Ovary (tissue), 3 donors: ENCODE measurements at regions not wholly inside any gene's neighbourhood (a gene's known extent, or its start where the extent isn't known, plus 50 kb on each side); places are given as distances from the start of the nearest gene placed in this dataset.

Experiments used
- EP300 ChIP-seq: sonication (generic); formaldehyde crosslinking; IDR thresholded peaks from one replicate; pipeline ENCODE4 v1.6.1; 2017; ENCODE audit warnings: antibody characterized with exemption
- TF ChIP-seq, protein P1 (sequence below), 3 donors: fragments of 450-650 bp in 2 of 3; fragments of 200-600 bp in 1 of 3; IDR thresholded peaks; one replicate each; pipeline versions ENCODE4 v1.5.1 to v1.8.0; 2016 to 2022; ENCODE audit warnings: antibody characterized with exemption in 3 of 3, mild to moderate bottlenecking in 1 of 3
- donor health status: DM: no; HTN: no; CAD: no.

DNA sequence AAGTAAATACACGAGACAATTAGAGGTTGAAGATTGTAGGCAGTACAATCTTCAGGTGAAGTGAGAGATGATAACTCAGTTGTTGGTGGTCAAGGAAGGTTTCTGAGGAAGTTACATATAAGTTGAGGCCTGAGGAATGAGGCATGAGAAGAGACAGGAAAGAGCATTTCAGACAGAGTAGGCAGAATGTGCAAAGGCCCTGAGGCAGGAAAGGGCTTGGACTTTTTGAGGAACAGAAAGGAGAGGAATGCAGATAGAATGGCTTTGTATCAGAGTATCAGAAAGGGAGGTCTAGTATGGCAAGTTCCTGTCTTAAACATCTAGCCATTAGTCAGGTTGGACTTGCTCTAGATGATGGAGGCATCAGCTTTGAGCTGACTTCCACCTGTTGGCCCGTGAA, 122.5 kb downstream of the CAND1 start:
- no peak for TF ChIP-seq EP300
- TF ChIP-seq, protein P1, sequence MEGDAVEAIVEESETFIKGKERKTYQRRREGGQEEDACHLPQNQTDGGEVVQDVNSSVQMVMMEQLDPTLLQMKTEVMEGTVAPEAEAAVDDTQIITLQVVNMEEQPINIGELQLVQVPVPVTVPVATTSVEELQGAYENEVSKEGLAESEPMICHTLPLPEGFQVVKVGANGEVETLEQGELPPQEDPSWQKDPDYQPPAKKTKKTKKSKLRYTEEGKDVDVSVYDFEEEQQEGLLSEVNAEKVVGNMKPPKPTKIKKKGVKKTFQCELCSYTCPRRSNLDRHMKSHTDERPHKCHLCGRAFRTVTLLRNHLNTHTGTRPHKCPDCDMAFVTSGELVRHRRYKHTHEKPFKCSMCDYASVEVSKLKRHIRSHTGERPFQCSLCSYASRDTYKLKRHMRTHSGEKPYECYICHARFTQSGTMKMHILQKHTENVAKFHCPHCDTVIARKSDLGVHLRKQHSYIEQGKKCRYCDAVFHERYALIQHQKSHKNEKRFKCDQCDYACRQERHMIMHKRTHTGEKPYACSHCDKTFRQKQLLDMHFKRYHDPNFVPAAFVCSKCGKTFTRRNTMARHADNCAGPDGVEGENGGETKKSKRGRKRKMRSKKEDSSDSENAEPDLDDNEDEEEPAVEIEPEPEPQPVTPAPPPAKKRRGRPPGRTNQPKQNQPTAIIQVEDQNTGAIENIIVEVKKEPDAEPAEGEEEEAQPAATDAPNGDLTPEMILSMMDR (IDR thresholded peaks at IDR 0.05) = no peak
